Stimulated activated CD8-positive, alpha-beta memory T cell treated with anti-CD3 and anti-CD28 coated beads, Interleukin-12 subunit alpha, Interleukin-12 subunit beta, amount 100 ng/mL, for 24 hours (primary cell): ENCODE measurements at regions not wholly inside any gene's neighbourhood (a gene's known extent, or its start where the extent isn't known, plus 50 kb on each side); places are given as distances from the start of the nearest gene placed in this dataset.

Source experiments
- DNase-seq: peaks from one replicate; pipeline ENCODE4 v3.0.0-alpha.2; 2020; ENCODE audit errors: extremely low read depth

DNA sequence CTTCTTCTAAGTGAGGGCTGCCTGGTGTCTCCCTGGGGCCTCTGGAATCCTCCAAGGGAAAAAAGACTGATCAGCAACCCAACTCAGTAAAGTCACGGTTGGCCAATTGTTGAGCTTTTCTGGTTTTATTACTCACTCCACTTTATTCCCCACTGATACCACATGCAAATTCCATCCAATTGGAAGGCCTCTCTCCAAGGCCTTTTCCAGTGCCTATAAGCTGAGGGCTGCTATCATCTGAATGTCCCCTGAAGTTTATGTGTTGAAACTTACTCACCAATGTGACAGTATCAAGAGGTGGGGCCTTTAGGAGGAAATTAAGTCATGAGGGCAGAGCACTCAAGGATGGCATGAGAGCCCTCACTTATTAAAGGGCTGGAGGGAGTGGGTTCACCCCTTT lies 463.3 kb downstream of the BUD13 start:
- DNase-seq, result no peak

DNA sequence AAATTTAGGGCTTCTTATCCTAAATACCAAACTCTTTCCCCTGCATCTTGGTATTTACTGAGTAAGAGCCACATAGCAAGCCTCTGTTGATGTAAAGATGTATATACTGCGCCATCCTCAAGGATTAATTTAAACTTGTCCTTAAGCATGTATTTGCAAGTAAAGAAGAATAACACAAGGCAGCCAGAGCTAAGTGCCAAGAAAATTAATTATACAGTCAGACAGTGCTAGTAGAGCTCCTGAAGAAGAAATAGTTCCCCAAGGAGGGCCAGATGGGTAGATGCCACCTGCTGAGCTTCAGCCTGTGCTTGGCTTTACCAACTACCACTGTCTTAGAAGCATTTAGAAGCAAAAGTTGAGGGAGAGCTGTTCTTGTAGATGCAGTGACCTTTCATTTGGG lies 470.0 kb downstream of the BUD13 start:
- DNase-seq, result no peak

DNA sequence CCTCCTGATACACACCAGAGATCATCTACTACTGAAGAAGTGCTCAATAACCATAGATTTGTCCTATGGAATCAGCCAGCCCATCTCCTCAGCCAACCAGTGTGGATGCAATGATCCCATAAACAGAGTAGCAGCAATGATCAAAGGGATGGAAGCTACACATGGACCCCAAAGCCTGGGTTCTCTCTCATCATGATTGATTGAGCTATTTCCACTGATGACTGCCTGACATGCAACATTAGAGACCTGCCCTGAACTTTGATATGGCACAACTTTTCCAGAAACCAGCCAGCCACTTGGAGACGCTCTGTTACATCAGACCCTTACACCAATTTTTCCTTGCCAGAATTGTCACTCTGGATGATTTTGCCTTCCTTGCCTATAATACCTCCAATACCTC lies 471.6 kb downstream of the BUD13 start:
- DNase-seq, result no peak

DNA sequence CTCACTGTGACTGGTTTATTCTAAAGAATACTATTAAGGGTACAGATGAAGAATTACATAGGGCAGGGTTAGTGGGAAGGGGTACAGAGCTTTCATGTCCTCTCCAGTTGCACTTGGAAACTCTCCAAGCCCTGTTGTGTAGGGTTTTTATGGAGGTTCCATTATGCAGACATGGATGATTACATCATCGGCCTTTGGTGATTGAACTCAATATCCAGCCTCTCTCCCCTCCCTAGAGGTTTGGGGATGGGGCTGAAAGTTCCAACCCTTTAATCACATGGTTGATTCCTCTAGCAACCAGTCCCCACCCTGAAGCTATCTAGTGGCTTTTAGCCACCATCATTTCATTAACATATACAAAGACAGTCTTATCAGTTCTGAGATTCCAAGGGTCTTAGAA lies 472.6 kb downstream of the BUD13 start:
- DNase-seq, result no peak

DNA sequence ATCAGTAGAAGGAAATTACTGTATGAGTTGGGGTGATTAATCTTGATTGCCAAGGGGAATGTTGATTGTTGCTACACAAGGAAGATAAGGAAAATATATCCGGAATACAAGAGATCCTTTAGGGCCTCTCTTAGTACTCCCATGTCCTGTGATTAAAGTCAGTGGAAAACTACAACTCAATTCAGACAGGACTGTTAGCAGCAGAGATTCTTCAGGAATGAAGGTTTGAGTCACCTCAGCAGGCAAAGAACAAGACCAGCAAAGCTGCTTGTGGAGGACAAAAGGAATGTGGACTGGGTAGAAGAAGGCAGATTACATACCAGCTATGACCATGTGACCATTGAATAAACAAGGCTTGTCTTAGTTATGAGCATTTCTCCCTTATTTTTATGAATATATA lies 478.2 kb downstream of the BUD13 start:
- DNase-seq, result no peak

DNA sequence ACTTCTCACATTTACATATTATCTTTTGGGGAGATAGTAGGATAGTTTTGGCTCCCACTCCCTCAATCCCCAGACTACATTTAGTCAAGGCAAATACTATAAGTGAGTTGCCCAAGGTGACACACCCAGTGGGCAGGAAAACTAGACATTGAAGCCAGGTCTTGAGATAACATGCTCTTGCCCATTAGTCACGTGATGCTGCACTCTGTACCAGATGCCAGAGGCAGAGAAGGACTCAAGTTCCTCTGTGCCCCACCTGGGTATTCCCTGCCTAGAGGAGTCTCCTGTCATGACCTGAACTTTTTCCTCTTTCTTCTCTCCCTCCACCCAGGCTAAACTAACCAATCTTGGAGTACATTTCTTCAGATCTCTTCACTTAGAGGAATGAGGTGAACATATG lies 484.9 kb downstream of the BUD13 start:
- no peak for DNase-seq

DNA sequence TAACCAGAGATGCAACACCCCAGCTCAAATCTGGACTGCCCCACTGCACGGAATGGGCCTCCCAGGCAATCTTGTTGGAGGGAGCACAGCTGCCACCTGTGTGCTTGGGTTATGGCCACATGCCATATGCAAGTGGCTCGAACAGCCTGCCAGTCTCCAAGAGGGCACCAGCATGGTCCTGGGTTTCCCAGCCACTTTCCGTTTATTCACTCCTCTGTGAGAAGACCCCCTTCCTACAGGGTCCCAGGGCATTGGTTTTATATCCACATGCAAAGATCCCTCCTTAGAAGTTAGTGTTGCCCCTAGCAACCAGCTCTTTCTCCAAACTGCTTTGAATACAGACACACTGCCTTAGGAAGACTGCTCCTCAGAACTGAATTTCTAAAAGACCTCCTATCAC lies 487.8 kb downstream of the BUD13 start:
- no peak for DNase-seq

DNA sequence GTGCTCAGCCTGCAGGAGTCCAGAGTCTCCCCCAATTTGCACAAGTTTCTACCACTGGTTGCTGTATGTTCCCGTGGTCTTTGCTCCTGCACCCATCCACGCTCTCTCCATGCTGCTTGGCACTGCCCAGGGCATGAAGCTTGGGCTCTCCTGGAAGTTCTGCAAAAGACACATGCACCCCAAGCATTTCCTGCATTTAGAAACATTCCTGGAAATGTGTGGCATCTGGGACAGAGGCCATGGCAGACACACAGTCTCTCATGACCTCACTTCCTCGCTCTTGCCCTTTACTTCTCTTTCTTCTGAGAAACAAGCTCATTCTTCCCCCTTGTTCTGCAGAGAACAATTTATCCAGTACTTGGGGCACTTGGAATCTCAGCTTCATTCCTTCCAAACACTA lies 489.5 kb downstream of the BUD13 start:
- DNase-seq, result no peak

DNA sequence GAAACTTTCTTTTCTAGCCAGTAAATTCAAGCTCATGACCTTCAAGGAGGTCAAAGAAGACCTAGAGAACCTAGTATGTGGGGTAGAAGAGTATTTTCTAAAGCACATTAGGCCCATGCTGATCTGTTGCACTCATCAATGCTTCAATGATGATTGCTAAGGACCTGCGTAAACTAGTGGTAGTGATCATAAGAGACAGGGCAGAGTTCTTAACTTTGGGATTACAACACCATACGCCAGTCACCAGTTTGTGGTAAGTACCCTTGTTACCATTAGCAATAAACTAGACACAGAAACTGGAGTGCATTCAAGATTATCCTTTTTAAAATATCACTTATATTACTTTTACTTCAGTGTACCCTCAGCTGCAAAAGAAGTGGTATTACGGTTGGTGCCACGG lies 490.3 kb downstream of the BUD13 start:
- DNase-seq, result no peak

DNA sequence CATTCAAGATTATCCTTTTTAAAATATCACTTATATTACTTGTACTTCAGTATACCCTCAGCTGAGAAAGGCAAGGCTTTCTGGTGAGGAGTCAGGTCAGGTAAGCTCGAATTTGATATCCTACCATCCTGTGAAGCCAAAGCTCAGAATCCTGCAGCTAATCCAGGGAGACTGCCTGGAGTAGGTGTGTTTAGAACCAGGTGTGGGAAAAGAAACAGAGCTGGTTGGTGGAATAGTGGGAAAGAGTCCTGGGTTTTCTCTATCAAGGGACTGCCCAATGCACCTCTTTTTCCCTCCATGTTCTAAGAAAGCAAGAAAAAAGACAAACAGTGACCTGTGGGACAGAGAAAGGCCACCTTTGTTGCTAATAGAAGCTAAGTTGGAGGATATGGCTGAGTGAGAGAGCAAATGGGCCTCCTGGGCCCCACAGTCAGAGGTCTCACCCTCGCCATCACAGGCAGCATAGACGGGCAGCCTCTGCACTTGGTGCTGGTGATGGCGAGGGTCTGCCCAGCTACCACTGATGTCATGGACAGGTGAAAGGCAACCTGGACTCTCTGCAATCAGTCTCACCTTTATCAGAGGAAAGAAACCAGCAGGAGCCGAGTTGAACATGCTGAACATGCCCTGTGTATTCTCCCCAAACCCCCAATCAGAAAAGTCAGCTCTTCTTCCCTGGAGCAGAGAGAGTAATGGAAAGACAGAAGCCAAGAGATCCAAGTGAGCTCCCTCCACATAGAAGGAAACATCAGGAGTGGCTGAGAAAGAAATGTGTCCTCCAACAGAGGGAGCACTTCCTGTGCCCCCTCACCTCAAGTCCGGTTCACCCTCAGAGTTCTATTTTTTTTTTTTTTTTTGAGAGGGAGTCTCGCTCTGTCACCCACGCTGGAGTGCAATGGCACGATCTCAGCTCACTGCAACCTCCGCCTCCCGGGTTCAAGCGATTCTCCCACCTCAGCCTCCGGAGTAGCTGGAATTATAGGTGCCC lies 491.3 kb downstream of the BUD13 start:
- DNase-seq, result no peak

DNA sequence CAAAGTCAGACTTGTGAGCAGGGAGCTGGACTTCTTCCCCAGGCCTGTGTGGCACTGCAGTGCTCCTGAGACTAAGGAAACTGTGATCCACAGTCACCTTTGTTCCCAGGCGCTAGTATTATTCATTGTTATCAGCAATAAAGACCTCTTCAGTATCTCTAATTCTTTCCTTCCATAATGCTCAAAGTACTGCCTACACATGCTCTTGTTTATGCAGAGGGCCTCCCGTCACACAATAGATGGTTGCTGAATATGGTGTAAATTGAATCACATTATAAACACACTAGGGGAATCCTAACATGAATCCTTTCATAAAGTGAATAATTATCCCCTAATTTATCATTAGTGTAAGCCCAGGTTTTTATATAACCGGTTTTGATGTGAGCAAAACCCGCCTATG lies 493.3 kb downstream of the BUD13 start:
- DNase-seq, result no peak

DNA sequence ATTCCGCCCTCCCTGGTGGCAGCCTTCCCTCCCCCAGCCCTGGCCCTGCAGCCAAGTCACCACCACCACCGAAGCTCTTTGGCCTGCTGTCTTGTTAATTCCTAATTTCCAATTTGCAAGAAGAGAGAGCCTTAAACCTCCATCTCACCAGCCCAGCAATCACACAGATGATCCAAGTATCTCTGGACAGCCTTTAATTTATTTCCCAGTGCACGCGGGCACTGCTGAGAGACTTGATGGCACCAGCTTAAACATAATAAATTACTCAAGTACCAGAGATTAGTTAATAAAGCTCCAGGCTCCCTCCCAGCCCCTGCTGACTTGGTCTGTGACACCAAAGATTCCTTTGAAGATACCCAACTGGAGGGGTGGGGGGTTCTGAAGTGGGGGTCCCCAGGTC lies 494.7 kb downstream of the BUD13 start:
- DNase-seq, result no peak

DNA sequence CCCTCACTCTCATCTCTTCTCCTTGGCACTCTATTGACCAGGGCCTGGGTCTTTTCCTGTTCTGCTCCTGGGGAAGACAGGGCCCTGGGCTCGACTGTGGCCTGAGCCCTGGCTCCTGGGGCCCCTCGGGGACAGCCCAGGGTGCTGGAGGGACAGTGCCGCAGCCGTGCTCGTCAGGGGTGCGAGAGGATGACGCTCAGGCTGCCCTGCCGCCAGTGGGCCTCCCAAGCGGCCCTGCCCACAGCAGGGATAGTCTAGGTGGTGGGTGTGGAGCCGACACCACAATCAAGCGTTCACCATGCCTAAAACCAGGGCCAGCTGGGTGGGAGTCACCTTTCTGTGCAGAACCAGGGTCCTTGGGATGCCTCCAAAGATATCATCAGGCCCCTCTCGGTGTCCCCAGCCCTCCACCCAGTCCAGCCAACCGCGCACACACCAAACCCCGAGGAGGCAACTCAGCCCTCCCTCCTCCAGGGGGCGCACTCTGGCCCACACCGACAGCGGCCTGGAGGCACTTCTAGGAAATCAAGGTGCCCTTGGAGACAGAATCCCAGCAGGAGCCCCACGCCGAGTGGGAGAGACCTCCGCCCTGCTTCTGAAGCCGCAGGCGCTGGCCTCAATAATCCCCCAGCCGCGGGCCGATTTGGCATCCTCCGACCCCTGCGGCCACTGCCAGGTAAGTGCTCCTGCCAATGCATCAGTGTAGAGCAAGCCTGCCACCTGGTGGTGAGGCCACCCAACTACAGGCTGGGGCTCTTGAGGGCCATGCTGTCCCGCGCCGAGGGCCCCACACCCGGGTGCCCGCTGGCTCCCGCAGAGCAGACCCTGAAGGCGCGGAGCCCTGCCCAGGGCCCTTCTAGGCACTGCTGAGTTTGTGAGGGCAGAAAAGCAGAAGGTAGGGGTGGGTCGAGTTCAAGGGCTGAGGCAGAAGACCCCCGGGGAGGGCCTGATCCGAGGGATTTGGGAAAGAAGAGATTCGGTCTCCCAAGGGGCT lies 496.4 kb downstream of the BUD13 start:
- DNase-seq, result peak; percentile 27

DNA sequence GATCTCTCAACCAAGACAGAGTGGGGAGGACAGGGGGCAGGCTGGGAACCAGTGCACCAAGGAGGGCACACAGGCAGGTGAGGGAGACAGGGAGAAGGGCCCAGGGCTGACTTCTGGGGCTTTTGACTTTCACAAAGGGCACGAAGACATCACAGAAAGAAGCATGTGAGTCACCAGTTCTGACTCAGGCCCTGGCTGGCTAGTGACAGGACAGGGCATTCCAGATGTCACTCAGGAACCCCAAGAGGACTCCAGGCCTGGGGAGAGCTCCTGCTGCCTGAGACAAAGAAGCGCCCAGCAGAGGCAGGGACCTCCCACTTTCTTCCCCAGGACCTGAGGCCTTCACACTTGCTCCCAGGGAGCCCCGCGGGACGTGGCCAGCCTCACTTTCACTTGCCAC lies 497.2 kb downstream of the BUD13 start:
- DNase-seq, result no peak

DNA sequence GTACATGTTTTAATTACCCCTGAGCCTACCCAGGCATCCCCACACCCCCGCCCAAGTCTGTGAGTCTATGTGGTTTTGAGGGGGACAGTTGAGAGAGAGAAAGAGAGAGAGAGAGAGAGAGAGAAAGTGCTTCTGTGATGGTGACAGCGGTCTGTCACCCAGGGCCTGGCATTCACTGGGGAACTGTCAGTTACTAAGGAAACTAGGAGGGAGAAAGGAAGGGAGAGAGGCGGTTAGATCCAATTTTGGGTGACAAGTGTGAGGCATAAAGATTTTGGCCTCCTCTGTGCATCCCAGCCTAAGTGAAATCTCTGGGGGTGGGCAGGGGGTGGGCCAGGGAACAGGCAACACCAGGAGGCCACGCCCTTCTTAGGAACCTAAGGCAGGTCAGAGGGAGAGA lies 498.3 kb downstream of the BUD13 start:
- no peak for DNase-seq

DNA sequence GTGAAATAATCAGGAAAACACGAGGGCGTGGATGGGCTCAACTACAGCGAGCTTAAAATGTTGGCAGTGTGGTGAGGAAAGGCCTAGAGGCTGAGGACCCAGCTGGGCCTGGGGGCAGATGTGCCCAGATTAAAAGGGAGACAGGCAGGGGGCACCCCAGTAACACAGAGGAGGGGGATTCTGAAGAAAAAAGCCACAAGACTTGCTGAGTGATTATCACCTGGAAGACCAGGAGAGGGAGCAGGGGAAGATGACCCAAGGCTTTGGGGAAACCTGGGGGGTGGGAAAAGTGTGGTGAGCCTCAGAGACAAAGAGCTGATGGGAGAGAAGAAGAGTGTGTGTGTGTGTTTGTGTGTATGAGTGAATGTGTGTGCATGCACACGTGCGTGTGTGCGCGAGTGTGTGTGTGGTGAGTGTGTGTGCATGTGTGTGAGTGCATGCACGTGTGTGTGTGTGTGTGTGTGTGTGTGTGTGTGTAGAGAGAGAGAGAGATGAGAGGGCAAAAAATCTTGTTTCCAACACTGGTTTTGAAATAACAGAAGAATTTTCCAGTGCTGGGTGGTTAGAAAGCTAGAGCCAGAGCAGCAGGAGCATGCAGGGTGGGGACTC lies 500.5 kb downstream of the BUD13 start:
- DNase-seq, result no peak

DNA sequence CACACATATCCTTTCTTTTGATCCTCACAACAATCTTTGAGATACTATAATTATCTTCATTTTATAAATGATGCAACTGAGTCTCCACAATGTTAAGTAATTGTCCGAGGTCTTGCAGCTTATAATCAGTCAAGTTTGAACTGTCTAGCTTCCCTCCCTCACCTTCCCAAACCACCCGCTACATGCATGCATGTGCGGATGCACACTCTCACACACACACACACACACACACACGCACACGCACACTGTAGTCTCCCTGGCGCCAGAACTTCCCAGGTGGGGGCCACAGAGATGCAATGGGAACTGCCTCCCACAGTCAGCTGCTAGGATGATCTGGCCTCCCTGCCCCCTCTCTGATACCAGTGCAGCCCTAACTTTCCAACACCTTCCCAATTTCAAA lies 501.3 kb downstream of the BUD13 start:
- no peak for DNase-seq

DNA sequence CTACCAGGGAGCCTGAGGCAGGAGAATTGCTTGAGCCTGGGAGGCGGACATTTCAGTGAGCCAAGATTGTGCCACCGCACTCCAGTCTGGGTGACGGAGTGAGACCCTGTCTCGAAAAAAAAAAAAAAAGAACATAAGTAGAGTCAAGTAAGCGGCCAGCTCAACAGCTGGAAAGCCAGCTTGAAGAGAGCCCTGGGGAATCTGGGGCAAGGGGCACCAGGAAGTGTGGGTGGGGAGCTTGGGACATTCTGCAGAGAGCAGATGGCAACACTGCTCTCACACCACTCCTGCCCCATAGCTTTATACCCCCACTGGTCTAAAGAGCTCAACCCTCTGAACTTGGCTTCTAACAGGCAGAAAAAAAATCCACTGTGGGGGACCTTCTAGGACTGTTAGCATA lies 505.6 kb downstream of the BUD13 start:
- no peak for DNase-seq

DNA sequence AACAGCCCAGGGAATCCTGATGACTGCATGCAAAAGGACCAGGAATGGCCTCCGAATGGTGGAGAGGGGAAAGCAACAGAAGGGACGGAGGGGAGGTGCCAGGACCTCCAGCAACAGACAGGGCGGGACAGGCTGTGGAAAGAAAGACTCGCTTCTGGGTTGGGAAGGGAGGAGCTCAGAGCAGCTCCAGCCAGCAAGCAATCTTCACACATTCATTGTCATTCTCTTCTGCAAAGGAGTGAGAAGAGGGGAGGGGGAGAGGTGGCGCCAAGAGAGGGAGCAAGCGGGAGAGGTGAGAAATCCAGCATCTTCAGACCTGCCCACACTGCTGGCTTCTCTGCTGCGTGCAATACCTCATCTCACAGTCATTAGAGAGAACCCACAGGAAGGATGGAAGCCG lies 509.0 kb downstream of the BUD13 start:
- no peak for DNase-seq

DNA sequence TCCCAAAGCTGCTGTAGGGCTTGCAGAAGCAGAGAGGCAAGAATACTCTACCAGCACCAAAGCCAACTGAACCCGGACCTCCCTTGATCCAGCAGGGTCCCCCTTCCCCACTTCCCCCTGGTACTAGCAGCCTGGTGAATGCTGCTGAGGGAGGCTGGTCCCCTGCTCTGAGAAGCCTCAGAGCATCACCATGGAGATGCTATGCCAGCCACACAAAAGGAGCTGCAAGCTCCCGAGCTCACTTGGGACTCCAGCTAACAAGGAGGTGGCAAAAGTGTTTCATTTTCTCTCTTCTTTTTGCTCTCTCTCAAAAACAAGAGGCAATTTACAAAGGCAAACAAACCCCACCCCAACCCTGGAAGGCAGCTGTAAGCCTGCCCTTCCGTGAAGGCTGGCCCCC lies 509.8 kb downstream of the BUD13 start:
- no peak for DNase-seq

DNA sequence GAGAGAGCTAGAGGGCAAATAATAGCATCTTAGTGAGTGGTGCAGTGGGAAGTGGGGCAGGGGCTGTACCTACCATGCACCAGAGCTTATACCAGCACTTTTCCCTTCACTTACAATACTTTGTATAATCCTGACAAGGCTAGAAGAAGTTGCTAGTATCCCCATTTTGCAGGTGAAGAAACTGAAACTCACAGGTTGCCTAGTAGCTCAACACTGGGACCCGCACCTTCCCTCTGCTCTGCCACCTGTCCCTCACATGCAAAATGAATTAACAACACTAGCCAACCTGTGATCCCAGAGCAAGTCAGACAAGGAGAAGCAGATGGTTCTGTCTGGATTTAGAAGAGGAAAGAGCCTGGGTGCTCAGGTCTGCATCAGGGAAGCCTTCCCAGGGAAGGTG lies 510.4 kb downstream of the BUD13 start:
- no peak for DNase-seq

DNA sequence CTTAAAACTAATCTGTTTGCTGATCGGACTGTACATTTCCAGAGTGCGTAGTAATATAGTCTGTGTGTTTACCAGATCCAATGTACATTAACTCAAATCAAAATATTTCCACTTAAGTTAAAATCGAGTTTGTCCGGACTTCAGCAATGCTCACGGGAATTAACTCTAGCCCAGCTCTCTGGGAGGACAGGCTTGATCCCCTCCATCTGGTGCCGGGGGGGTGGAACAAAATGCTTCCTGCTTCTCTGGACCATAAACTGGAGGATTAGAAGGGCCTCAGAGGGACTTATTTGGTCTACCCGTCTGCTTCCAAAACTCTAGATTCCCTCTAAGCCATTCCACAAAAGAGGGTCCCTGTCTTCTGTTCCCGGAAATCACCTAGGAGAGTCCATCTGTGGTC lies 511.2 kb downstream of the BUD13 start:
- DNase-seq, result no peak
